Neural crest cell (in vitro differentiated cells): ENCODE measurements at regions not wholly inside any gene's neighbourhood (a gene's known extent, or its start where the extent isn't known, plus 50 kb on each side); places are given as distances from the start of the nearest gene placed in this dataset.
A peak's percentile ranks its signal among the peaks of the same experiment; 100 is the strongest.

Experiments
- DNase-seq: peaks from one replicate; pipeline ENCODE4 v3.0.0; 2021; ENCODE audit warnings: low read depth, mixed read lengths, low spot score
- H3K27ac Mint-ChIP-seq: one replicate; pipeline ENCODE4 v1.8.0; 2021; ENCODE audit warnings: mild to moderate bottlenecking, mixed read lengths; ENCODE audit not compliant: unreplicated experiment
- H3K27me3 Mint-ChIP-seq: 2 replicates; pipeline ENCODE4 v1.8.0; 2021; ENCODE audit warnings: low read depth, mild to moderate bottlenecking, mixed read lengths
- H3K36me3 Mint-ChIP-seq: 2 replicates; pipeline ENCODE4 v1.8.0; 2021; ENCODE audit warnings: low read depth, mild to moderate bottlenecking, mixed read lengths
- H3K4me1 Mint-ChIP-seq: 2 replicates; pipeline ENCODE4 v1.8.0; 2021; ENCODE audit warnings: mixed read lengths
- H3K4me3 Mint-ChIP-seq: one replicate; pipeline ENCODE4 v1.8.0; 2021; ENCODE audit warnings: mild to moderate bottlenecking, mixed read lengths
- H3K9me3 Mint-ChIP-seq: 2 replicates; pipeline ENCODE4 v1.8.0; 2021; ENCODE audit warnings: mixed read lengths
- TF ChIP-seq, protein P1 (sequence below): fragments of 200-600 bp; sonication (generic); conservative IDR thresholded peaks from 2 replicates; pipeline ENCODE4 v1.5.0; 2021; ENCODE audit warnings: antibody characterized with exemption, mild to moderate bottlenecking

GRCh38 chr10:123608047-123608446 is 58.1 kb upstream of the GPR26 start:
- H3K36me3 Mint-ChIP-seq = no peaks in the 10 kb centered on the region
- H3K4me3 Mint-ChIP-seq = no peak overlapping the region
- no peaks in the 10 kb centered on the region for H3K9me3 Mint-ChIP-seq
- H3K27ac Mint-ChIP-seq = no peak overlapping the region
- peaks cover 84% of the 10 kb centered on the region for H3K27me3 Mint-ChIP-seq
- no peak for DNase-seq
- TF ChIP-seq, protein P1, sequence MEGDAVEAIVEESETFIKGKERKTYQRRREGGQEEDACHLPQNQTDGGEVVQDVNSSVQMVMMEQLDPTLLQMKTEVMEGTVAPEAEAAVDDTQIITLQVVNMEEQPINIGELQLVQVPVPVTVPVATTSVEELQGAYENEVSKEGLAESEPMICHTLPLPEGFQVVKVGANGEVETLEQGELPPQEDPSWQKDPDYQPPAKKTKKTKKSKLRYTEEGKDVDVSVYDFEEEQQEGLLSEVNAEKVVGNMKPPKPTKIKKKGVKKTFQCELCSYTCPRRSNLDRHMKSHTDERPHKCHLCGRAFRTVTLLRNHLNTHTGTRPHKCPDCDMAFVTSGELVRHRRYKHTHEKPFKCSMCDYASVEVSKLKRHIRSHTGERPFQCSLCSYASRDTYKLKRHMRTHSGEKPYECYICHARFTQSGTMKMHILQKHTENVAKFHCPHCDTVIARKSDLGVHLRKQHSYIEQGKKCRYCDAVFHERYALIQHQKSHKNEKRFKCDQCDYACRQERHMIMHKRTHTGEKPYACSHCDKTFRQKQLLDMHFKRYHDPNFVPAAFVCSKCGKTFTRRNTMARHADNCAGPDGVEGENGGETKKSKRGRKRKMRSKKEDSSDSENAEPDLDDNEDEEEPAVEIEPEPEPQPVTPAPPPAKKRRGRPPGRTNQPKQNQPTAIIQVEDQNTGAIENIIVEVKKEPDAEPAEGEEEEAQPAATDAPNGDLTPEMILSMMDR = no peak
- peaks cover 5% of the 10 kb centered on the region for H3K4me1 Mint-ChIP-seq

- no peak for DNase-seq
- Mint-ChIP-seq H3K27me3 (peaks cover 84% of the 10 kb centered on the region), H3K4me1 (no peaks in the 10 kb centered on the region), H3K27ac (no peak overlapping the region), H3K9me3 (no peaks in the 10 kb centered on the region), H3K4me3 (no peak overlapping the region), H3K36me3 (no peaks in the 10 kb centered on the region)
- TF ChIP-seq, protein P1 = no peak
Measured at GRCh38 chr10:123611243-123611642, 54.9 kb upstream of the GPR26 start.

DNA sequence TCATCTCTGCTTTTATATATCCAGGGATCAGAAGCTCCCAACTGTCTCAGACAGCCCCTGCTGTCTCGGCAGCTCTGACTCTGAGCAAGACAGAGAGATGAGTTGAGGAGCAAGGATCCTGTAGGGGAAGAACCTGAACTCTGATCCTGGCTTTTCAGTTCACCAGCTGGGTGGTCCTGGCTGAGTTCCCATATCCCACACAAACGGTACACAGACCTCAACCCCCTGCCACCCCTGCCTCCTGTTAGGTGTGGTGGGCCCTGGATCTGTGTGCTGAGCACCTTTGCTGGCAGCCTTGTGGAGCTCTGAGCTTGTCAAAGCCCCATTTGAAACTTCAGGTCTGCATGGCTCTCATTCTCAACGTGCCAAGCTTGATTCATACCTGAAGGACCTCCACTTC is 54.3 kb upstream of the GPR26 start:
- H3K4me3 Mint-ChIP-seq = no peak overlapping the region
- H3K27me3 Mint-ChIP-seq = peaks cover 80% of the 10 kb centered on the region
- no peak for DNase-seq
- no peak overlapping the region for H3K27ac Mint-ChIP-seq
- H3K36me3 Mint-ChIP-seq = no peaks in the 10 kb centered on the region
- TF ChIP-seq, protein P1 = no peak
- H3K4me1 Mint-ChIP-seq = no peaks in the 10 kb centered on the region
- no peaks in the 10 kb centered on the region for H3K9me3 Mint-ChIP-seq

GRCh38 chr10:123613346-123613850 is 52.8 kb upstream of the GPR26 start:
- TF ChIP-seq, protein P1 = no peak
- Mint-ChIP-seq H3K36me3 (no peaks in the 10 kb centered on the region), H3K4me1 (no peaks in the 10 kb centered on the region), H3K27ac (no peak overlapping the region), H3K27me3 (peaks cover 69% of the 10 kb centered on the region), H3K4me3 (no peak overlapping the region), H3K9me3 (no peaks in the 10 kb centered on the region)
- no peak for DNase-seq

GRCh38 chr10:123614888-123615287 is 51.3 kb upstream of the GPR26 start:
- H3K27ac Mint-ChIP-seq = no peak overlapping the region

More at GRCh38 chr10:123614888-123615287, 51.3 kb upstream of the GPR26 start:
- peak; percentile 80 for DNase-seq
- H3K36me3 Mint-ChIP-seq = no peaks in the 10 kb centered on the region
- TF ChIP-seq, protein P1 = no peak
- H3K9me3 Mint-ChIP-seq = no peaks in the 10 kb centered on the region
- H3K27me3 Mint-ChIP-seq = peaks cover 60% of the 10 kb centered on the region
- no peaks in the 10 kb centered on the region for H3K4me1 Mint-ChIP-seq
- H3K4me3 Mint-ChIP-seq = no peak overlapping the region
